Peyer's patch (tissue), 4 donors: ENCODE measurements at regions not wholly inside any gene's neighbourhood (a gene's known extent, or its start where the extent isn't known, plus 50 kb on each side); places are given as distances from the start of the nearest gene placed in this dataset.

Experiments
- CTCF ChIP-seq, 6 experiments: fragments of 450-650 bp in 4 of 6; fragments of 200-600 bp in 2 of 6; sonication (generic) in 1 of 6; IDR thresholded peaks; one replicate each; pipeline ENCODE4 v1.5.1; 2017 to 2019; ENCODE audit warnings: antibody characterized with exemption in 6 of 6, mild to moderate bottlenecking in 3 of 6, moderate library complexity in 1 of 6
- POLR2A ChIP-seq, 2 donors: fragments of 450-650 bp; IDR thresholded peaks; one replicate each; pipeline ENCODE4 v1.5.1; 2017; ENCODE audit warnings: antibody characterized with exemption in 2 of 2, mild to moderate bottlenecking in 2 of 2, moderate library complexity in 2 of 2

GRCh38 chr1:222935239-222935900 lies 120.5 kb downstream of the DISP1 start:
- TF ChIP-seq POLR2A (IDR thresholded peaks at IDR 0.05) (no peak), CTCF (IDR thresholded peaks at IDR 0.05) (no peak)
